ENCODE measurements at regions not wholly inside any gene's neighbourhood (a gene's known extent, or its start where the extent isn't known, plus 50 kb on each side); places are given as distances from the start of the nearest gene placed in this dataset.

- DNase-seq (ENCODE audit: low spot score) = no peak
Observed at GRCh38 chr2:221228214-221228769, 343.8 kb downstream of the EPHA4 start.

DNA sequence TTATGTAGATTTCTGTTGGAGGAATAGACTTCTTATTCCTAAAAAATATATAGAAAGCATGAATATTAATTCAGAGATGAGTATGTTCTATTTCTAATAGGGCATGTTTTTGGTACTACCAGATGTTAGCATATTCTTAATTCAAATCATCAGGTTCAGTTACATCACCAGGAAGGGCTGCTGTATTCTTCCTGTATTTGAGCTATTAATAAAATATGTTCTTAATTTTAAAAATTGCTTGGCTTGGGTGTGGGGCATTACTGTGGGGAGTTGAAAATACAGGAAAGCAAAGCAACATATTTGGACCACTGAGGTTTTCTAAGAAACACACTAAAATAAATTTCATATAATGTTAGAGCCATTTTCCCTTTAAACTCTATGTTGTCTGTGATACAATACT, 343.0 kb downstream of the EPHA4 start:
- no peak for DNase-seq (ENCODE audit: low spot score)

- DNase-seq (ENCODE audit: low spot score) = no peak
Observed at GRCh38 chr2:221231511-221231910, 340.6 kb downstream of the EPHA4 start.

DNA sequence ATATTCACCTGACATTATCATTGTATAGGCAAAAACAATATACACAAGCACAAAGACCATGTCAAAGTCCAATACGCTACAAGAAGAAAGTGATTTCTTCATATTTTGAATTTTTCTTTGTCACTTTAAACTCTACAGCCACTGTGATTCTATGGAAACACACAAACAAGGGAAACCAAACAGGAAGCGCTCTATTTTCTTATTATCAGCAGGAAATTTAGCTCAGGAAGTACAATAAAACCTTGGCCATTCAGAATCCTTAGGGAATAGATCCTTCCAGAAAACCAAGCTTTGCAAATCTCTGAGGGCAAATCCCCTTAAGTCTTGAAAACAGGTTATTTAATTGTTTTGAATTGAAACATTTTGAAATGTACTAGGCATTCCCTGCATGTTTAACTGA, 336.2 kb downstream of the EPHA4 start:
- DNase-seq (ENCODE audit: low spot score) = no peak

- no peak for DNase-seq (ENCODE audit: low spot score)
Observed at GRCh38 chr2:221241072-221241471, 331.0 kb downstream of the EPHA4 start.

DNA sequence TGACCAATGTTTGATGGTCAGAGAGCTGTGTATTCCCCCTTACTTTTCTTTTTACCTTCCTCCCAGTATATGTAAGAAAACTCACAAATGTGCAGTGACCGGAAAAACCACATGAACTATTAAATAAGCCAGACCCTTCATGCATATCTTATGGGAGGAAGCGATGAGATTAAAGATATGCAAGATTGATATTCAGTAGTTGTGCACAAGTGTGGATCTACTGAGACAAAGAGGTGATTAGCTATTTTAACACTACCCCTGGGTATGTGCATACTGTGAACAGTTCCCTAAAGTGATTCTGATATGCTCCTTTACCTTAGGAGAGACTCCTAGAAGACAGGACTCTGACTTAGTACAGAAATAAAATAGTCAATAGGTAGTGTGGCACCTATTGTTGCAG, 328.3 kb downstream of the EPHA4 start:
- no peak for DNase-seq (ENCODE audit: low spot score)

- no peak for DNase-seq (ENCODE audit: low spot score)
Observed at GRCh38 chr2:221245045-221245444, 327.1 kb downstream of the EPHA4 start.

- no peak for DNase-seq (ENCODE audit: low spot score)
Observed at GRCh38 chr2:221245772-221246171, 326.3 kb downstream of the EPHA4 start.

DNA sequence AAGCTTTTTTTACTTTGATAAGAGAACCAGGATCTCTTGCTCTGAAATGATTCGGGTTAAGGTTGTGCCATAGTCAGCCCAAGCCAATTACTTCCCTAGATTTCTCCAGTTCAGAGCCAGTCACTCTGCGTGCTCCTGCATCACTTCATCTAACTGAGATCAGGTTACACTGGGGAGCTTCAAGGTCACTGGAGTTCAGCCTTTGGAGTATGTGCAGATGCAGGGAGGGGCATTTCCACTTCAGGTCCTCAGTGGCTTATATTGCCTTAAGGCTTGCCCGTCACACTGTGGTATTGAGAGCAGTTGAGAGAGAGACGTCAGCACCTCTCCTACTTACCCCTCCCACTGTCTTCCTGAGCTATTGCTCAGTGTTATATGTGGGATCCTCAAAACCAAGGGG, 317.8 kb downstream of the EPHA4 start:
- DNase-seq (ENCODE audit: low spot score) = no peak

DNA sequence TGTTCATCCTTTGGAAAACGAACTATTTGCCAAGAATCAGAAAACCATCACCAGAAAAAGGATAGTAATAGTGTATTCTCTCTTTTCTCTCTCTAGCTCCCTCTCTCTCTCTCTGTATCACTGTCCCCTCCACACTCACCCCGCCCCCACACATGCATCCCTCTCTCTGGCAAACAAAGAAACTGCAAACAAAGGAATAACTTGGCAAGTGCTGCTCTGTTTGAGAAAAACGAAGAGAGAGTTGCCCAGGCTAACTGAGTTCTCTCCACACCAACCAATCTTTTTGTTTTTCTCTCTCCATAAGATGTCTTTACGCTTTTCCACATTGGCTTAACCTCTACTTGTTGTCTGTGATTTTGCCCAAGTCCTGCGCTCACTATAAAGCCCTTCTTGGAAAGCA, 316.2 kb downstream of the EPHA4 start:
- no peak for DNase-seq (ENCODE audit: low spot score)

DNA sequence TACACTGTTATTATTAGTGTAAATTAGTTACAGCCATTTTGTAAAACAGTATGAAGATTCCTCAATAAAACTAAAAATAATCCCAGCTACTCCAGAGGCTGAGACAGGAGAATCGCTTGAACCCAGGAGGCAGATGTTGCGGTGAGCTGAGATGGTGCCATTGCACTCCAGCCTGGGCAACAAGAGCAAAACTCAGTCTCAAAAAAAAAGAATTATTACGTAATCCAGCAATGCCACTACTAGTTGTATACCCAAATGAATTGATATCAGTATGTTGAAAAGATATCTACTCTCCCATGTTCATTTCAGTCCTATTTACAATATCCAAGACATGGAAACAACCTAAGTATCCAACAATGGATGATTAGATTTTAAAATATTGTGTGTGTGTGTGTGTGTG, 313.6 kb downstream of the EPHA4 start:
- DNase-seq (ENCODE audit: low spot score) = no peak

DNA sequence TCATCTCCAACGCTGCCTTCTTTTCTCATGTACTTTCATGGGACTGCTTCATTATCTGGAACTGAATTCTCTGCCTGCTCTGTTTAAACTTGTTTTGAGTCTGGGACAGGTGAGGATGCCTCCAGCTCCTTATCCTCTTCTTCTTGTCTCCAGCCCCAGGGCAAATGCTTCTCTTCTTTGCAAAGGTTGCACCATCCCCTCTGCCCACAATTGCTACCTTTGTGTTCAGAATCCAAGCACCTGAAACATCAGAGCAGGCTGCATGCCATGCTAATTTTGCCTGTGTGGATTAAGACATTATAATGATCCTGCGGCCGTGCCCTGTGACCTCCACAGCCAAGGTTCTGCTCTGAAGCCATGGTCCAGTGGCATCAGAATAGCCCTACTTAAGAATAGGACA, 309.5 kb downstream of the EPHA4 start:
- DNase-seq (ENCODE audit: low spot score) = no peak

GRCh38 chr2:221263573-221263972, 308.5 kb downstream of the EPHA4 start:
- DNase-seq (ENCODE audit: low spot score) = no peak

DNA sequence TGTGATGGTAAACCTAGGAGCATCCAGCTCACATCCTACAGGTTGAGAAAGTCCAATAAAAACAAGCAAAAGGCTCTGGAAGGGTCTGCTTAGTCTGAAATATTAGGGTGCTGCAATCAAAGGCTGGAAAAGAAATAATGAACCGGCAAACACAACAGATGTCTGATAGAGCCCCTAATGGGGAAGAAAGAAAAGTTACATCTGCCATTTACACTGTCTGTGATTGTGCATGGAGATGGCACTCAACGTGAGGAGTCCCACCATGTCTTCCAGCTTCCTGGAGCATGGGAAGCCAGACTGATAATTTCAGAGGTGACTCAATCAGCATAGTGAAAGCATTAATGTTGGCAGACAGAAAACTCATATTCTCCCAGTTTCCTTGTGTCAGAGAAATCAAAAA, 307.8 kb downstream of the EPHA4 start:
- DNase-seq (ENCODE audit: low spot score) = no peak

GRCh38 chr2:221267773-221268425, 304.2 kb downstream of the EPHA4 start:
- DNase-seq (ENCODE audit: low spot score) = no peak

DNA sequence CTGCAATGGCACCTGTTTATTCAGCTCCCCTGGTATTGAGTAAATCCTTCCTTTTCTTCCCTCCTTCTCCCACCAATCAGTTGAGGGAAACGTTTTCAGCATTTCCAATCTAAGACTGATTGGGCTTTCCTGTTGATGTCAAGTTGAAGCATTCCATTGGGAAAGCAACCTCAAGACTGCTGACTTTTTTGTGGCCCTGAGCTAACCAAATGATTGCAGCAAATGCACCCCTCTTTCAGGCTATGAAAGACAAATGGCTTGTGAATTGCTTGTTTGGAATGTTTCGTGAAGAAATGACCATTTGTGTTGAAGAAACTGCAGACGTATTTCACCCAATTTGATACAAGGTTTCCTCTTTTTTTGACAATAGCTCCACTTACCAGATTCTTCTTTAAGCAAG, 303.5 kb downstream of the EPHA4 start:
- DNase-seq (ENCODE audit: low spot score) = no peak

- no peak for DNase-seq (ENCODE audit: low spot score)
Observed at GRCh38 chr2:221270806-221271205, 301.3 kb downstream of the EPHA4 start.

DNA sequence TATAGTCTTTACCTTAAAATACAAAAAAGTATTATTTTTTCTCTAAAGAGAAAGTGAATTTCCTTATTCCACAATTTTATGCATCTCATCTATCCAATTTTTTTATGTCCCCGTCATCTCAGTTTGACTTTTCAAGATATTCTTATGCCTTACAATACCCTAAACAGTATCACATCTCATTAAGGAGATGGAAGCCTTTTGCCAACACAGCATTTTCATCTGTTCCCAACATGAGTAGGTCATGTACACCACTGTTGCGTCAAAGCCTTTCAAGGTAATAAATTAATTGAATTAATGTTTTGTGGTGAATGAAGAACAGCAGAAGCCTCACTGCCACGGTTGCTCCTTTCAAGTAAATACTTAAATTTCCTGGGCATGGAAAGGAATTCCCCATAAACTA, 299.4 kb downstream of the EPHA4 start:
- DNase-seq (ENCODE audit: low spot score) = no peak

DNA sequence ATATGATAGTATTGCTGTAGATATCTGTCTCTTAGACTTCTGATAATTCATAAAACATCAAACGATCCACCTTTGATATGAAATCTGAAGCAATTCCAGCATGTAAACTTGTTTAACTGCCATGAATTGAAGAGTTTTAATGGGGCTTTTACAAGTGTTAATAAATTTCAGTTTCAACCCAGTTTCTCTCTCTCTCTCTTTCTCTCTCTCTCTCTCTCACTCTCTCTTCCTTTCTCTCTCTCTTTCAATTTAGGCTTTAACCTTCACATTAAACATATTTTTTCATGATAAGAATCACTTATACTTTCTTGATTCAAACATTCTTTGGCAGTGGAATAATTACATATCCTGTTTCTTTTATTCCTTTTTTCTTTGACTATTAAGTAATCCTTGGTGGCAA, 296.1 kb downstream of the EPHA4 start:
- DNase-seq (ENCODE audit: low spot score) = no peak

DNA sequence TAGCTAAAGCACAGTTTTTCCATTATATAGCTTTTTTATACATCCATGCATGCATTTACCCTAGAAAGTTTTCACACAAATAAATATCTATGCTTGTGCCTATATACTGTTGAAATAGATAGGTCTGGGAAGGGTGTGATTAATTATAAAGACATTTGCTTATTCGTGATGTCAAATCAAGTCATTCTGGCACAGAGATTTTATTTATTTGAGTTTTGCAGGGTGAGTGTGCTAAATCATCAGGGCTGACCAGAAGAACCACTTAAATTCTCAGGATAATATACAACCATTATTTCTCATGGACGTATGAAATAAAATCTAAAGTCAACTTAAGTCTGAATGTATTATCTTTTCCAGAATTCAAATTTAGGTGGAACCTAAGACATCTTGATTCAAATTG, 295.5 kb downstream of the EPHA4 start:
- no peak for DNase-seq (ENCODE audit: low spot score)

GRCh38 chr2:221282386-221282785, 289.7 kb downstream of the EPHA4 start:
- no peak for DNase-seq (ENCODE audit: low spot score)

DNA sequence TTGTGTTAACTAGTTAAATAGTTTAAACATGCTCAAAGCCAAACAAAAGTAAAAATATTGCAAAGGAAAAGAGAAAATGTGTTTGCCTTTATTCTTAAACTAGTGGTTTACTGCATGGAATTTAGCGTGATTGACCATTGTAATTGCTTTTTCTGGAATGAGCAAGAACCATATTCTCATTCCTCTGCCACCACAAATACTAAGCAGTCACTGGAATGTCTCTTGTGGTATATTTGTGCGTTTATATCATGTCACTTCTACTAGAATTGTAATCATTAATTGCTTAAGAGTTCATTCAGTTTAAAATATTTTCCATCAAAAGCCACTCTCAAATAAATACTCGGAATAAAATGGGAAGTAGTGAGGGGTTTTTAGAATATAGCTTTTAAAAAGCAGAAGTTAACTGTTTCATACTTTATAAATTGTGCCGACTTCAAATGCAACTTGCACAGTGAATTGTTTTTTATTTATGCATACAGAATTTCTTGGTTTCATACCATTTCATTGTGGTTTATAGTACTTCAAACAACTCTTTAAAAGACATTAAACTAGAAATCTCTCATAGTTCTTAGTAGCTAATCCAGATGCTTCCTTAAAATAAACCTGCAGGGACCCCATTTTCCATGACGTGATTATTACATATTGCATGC, 288.1 kb downstream of the EPHA4 start:
- DNase-seq (ENCODE audit: low spot score) = no peak

- DNase-seq (ENCODE audit: low spot score) = no peak
Observed at GRCh38 chr2:221285148-221285547, 287.0 kb downstream of the EPHA4 start.

- no peak for DNase-seq (ENCODE audit: low spot score)
Observed at GRCh38 chr2:221286406-221286805, 285.7 kb downstream of the EPHA4 start.
